ENCODE measurements at regions not wholly inside any gene's neighbourhood (a gene's known extent, or its start where the extent isn't known, plus 50 kb on each side); places are given as distances from the start of the nearest gene placed in this dataset.

- no peak for TF ChIP-seq CTCF (IDR thresholded peaks at IDR 0.05; ENCODE audit: control insufficient read depth, insufficient read depth, low read depth, low read length, missing control alignments)
- DNase-seq (ENCODE audit: low read depth) = no peak
These were observed 1561.9 kb downstream of the MRPL39 start for GRCh38 chr21:24045373-24045772.

GRCh38 chr21:24042687-24043086, 1564.6 kb downstream of the MRPL39 start:
- TF ChIP-seq CTCF (IDR thresholded peaks at IDR 0.05; ENCODE audit: control insufficient read depth, insufficient read depth, low read depth, low read length, missing control alignments) = no peak
- no peak overlapping the region for H3K4me3 ChIP-seq (ENCODE audit: control insufficient read depth, low read depth, low read length)
- no peak for DNase-seq (ENCODE audit: low read depth)

More at GRCh38 chr21:24045373-24045772, 1561.9 kb downstream of the MRPL39 start:
- no peak overlapping the region for H3K4me3 ChIP-seq (ENCODE audit: control insufficient read depth, low read depth, low read length)

GRCh38 chr21:24032709-24033232, 1574.5 kb downstream of the MRPL39 start:
- no peak for DNase-seq (ENCODE audit: low read depth)
- no peak for TF ChIP-seq CTCF (IDR thresholded peaks at IDR 0.05; ENCODE audit: control insufficient read depth, insufficient read depth, low read depth, low read length, missing control alignments)
- H3K4me3 ChIP-seq (ENCODE audit: control insufficient read depth, low read depth, low read length) = no peak overlapping the region

GRCh38 chr21:24027396-24027795, 1579.9 kb downstream of the MRPL39 start:
- no peak overlapping the region for H3K4me3 ChIP-seq (ENCODE audit: control insufficient read depth, low read depth, low read length)
- TF ChIP-seq CTCF (IDR thresholded peaks at IDR 0.05; ENCODE audit: control insufficient read depth, insufficient read depth, low read depth, low read length, missing control alignments) = no peak
- no peak for DNase-seq (ENCODE audit: low read depth)

GRCh38 chr21:24025101-24025500, 1582.2 kb downstream of the MRPL39 start:
- no peak for DNase-seq (ENCODE audit: low read depth)
- H3K4me3 ChIP-seq (ENCODE audit: control insufficient read depth, low read depth, low read length) = no peak overlapping the region
- TF ChIP-seq CTCF (IDR thresholded peaks at IDR 0.05; ENCODE audit: control insufficient read depth, insufficient read depth, low read depth, low read length, missing control alignments) = no peak

- DNase-seq (ENCODE audit: low read depth) = no peak
- no peak for TF ChIP-seq CTCF (IDR thresholded peaks at IDR 0.05; ENCODE audit: control insufficient read depth, insufficient read depth, low read depth, low read length, missing control alignments)
These were observed 1583.3 kb downstream of the MRPL39 start for GRCh38 chr21:24023936-24024335.

GRCh38 chr21:24023402-24023801, 1583.9 kb downstream of the MRPL39 start:
- DNase-seq (ENCODE audit: low read depth) = no peak
- no peak for TF ChIP-seq CTCF (IDR thresholded peaks at IDR 0.05; ENCODE audit: control insufficient read depth, insufficient read depth, low read depth, low read length, missing control alignments)
- no peak overlapping the region for H3K4me3 ChIP-seq (ENCODE audit: control insufficient read depth, low read depth, low read length)

More at GRCh38 chr21:24023936-24024335, 1583.3 kb downstream of the MRPL39 start:
- H3K4me3 ChIP-seq (ENCODE audit: control insufficient read depth, low read depth, low read length) = no peak overlapping the region

Measured in AG09309 (cell line).